ENCODE measurements at regions not wholly inside any gene's neighbourhood (a gene's known extent, or its start where the extent isn't known, plus 50 kb on each side); places are given as distances from the start of the nearest gene placed in this dataset.

DNA sequence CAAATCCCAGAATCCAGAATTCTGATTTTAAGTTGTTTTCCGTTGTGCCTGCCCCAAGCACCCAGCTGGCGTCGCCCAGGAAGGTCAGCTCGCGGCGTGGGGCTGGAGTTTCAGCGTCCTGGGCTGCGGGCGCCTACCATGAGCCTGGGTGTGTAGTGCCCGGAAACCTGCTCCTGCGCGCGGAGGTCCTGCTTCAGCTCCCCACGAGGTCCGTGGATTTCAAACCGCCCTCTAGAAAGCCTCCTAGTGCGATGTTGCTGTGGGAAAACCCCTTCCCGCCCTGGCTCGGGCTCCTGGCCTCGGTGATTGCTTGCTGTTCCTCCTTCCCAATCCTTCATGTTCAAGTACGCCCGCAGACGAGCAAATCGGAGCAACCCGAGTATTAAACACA is 51.3 kb upstream of the NRN1 start:
- Histone ChIP-seq H3K4me1 (no peaks in the 10 kb centered on the region), H3K36me3 (no peaks in the 10 kb centered on the region), H3K27me3 (peaks cover 0 to 8% of the 10 kb centered on the region in 2 donors), H3K27ac (no peak overlapping the region), H3K9me3 (no peaks in the 10 kb centered on the region), H3K4me3 (no peak overlapping the region)
- TF ChIP-seq, protein P1, sequence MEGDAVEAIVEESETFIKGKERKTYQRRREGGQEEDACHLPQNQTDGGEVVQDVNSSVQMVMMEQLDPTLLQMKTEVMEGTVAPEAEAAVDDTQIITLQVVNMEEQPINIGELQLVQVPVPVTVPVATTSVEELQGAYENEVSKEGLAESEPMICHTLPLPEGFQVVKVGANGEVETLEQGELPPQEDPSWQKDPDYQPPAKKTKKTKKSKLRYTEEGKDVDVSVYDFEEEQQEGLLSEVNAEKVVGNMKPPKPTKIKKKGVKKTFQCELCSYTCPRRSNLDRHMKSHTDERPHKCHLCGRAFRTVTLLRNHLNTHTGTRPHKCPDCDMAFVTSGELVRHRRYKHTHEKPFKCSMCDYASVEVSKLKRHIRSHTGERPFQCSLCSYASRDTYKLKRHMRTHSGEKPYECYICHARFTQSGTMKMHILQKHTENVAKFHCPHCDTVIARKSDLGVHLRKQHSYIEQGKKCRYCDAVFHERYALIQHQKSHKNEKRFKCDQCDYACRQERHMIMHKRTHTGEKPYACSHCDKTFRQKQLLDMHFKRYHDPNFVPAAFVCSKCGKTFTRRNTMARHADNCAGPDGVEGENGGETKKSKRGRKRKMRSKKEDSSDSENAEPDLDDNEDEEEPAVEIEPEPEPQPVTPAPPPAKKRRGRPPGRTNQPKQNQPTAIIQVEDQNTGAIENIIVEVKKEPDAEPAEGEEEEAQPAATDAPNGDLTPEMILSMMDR (IDR thresholded peaks at IDR 0.05) = no peak
- intact Hi-C loops (cut with DNase I; ENCODE audit: low total_unique reads) = loop anchor here (10.0 kb wide), 1 partner anchor 487 kb away; no protein-coding TSS in a partner anchor
- DNase-seq = no peak

- TF ChIP-seq, protein P1 (IDR thresholded peaks at IDR 0.05) = peak; percentile 52 to 63
- H3K9me3 ChIP-seq = no peaks in the 10 kb centered on the region
- no peak overlapping the region for H3K27ac ChIP-seq
- peaks cover 0 to 8% of the 10 kb centered on the region in 2 donors for H3K27me3 ChIP-seq
- no peak overlapping the region for H3K4me3 ChIP-seq
- no peaks in the 10 kb centered on the region for H3K4me1 ChIP-seq
- DNase-seq = no peak
- no peaks in the 10 kb centered on the region for H3K36me3 ChIP-seq
- intact Hi-C loops (cut with DNase I; ENCODE audit: low total_unique reads) = loop anchor here (10.0 kb wide), 1 partner anchor 487 kb away; no protein-coding TSS in a partner anchor
Observed at GRCh38 chr6:6057442-6058053, 50.8 kb upstream of the NRN1 start.

Data from tibial artery (tissue), 4 donors.